GM19463 (cell line): ENCODE measurements at regions not wholly inside any gene's neighbourhood (a gene's known extent, or its start where the extent isn't known, plus 50 kb on each side); places are given as distances from the start of the nearest gene placed in this dataset.

Source experiments
- ATAC-seq: cut with Tn5 transposase; IDR thresholded peaks from one replicate; pipeline ENCODE4 v1.9.1; 2021; ENCODE audit warnings: mild to moderate bottlenecking, moderate library complexity; ENCODE audit not compliant: unreplicated experiment

DNA sequence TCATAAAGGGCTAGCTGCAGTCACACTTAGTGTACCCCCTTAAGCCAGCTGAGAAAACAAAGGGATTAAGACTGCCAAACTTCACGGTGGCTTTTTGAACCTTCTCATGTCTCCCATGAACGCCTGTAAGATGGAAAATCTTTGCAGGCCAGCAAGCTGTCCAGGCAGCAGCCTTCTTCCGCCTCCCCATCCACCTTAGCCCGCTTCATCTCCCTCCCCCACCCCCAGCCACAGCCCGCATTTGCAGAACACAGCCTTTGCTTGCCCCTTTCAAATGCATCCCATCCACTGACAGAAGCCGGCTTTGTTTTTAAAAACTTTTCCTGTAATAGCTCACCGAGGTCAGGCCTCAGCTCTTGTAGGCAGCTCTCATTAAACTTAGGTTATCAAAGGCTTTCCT, 113.8 kb upstream of the FAM9B start:
- no peak for ATAC-seq

DNA sequence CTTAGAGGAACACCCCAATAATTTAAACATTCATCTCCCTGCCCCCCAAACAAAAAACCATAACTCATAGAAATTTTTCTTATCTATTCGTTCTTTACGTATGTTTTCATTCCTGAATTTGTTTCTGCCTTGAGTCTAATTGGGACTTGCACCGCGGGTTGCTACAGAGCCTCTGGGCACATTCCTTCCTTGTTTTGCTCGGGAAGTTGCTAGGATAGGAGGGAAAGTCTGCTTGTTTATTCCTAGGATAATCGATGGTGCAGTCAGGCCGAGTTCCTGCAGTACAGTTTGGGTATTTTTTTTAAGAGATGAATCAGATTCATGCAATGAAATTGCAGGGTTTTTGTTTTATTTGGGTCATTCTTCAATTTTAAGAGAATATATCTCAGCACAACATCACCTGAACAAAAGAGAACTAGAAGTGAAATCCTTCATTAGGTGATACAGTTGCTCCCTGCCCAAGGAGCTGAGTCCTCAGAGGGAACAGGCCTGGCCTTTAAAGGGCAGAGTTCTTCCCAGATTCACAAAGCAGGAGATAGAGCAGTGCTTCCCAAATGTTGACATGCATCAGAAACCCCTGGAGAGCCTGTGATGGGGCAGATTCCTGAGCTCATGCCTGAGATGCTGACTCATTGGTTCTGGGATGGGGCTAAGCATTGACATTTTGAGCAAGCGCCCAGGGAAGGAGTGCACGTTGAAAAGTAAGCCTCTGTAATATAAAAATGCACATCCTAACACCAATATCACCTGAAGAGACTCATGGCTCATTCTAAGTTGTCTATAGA, 114.9 kb upstream of the FAM9B start:
- ATAC-seq, result no peak

DNA sequence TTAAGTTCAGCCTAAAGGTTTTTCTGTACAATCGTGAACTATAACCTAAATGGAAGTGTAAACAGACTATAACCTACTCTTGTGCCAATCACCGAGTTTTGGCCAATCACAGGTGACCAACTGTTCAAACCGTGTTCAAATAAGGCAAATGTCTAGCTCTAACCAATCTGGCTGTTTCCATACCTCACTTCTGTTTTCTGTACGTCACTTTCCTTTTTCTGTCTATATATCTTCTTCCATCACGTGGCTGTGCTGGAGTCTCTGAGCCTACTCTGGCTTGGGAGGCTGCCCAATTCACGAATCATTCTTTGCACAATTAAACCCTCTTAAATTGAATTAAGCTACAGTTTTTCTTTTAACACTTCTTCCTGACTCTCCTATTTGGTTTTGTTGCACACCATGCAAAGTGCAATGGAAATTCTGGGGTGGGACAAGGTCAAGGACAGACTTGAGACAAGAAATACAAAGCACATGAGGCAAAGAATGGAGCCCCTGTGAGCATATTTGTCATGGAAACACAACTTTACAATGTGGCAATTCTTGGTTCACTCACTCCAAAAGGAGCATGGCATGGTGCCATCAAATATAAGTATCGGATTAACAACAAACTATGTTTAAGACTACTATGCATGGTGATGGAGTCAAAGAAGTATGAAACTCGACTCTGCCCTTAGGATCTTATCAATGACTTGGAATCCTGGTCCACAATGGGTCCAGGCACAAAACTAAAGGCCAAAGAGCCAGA, 115.7 kb upstream of the FAM9B start:
- no peak for ATAC-seq

DNA sequence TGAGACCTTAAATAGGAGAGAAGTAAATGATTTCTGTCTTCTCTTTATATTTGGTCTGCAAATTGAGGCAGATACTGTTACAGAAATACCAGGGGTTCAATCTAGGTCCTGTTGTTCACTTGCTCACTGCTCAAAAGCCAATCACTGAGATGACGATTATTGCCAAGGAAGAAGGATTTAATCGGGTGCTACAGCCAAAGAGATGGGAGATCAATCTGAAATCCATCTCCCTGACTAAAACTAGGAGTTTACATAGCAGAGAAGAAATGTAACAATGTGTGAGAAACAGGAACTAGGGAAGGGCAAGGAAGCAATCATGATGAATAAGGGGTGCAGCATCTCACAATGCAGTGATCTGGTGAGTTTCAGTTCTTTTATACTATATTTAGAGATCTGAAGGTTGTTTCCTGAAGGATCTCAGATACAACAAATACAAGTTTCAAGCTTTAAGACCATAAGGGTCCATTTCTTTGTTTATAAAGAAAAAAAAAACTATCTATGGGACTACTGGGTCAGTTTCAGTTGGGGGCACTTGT, 117.9 kb upstream of the FAM9B start:
- ATAC-seq, result no peak

DNA sequence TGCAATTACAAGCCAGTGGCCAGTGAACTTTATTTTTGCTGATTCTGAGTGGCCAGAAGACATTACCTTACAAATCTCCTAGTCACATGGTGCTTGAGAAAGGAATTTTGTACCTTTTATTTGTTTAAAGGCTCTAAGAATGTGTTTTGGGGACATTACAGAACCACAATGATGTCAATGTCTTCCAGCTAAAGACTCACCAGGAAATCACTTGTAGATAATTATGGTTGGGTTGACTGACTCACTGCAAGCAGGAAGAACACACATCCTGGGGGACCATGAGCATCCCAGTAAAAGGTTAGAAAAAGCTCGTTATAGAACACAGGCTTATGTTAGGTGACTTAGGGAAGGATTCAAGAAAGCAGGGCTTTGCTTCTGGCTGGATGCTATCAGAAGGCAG, 119.4 kb upstream of the FAM9B start:
- ATAC-seq, result no peak

DNA sequence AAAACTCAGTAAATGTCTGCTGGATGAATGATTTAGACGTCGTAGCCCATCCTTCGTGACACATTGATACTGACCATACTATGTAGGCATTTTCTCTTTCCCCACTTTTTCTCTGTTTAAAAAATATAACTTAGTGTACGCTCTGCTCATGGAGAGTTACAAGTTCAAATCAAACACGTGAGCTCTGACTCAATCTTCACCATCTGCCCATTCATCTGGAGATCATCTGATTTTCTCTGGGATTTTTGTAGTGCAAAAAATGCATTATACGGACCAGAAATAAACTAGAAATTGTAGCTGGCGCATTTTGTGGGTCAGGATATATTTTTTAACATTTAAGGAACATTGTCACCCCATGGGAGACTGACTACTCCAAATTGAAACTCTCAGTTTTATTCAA, 124.7 kb upstream of the FAM9B start:
- ATAC-seq, result no peak

DNA sequence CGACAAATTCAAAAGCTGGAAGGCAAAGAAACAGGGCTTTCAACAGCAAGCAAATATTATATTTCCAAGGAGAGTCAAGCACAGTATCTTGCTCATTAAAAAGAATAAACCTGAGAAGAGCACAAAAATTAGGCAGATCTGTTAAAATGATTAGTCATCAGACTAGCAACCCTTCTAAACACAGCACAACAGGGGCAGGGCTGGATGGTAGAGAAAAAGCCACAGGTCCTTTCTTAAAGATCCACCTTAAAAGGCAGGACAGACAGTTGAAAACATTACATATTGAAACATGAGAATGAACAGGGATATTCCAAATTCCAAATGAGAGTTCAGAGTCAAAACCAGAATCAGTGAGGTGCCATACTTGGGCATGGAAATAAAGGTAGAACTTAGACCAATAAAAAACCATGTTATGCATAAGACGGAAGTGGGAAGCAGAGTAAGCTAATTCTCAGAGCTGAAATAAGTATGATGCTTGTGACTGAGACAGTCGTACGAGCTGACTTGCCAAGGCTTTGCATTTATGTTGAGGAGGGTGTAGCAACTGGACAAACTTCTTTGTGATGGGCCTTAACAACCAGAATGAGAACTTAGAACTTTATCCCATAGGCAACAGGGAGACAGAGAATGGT, 126.9 kb upstream of the FAM9B start:
- no peak for ATAC-seq

DNA sequence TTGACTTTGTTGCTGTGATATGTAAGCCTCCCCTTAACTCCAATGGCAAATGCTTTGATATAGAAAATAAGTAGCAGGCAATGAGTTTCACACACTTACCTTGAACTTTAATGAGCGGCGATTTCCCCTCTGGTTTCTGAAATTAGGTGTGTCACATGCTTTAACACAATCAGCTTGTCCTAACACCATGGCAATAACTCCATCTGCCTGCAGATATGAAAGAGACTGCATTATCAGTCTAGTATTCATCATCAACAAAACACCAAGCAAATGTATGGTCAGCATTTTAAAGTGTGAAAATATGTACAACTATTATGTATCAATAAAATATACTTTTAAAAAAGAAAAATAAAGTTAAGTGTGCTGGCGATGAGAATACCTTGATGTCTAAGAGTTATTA, 128.8 kb upstream of the FAM9B start:
- no peak for ATAC-seq

DNA sequence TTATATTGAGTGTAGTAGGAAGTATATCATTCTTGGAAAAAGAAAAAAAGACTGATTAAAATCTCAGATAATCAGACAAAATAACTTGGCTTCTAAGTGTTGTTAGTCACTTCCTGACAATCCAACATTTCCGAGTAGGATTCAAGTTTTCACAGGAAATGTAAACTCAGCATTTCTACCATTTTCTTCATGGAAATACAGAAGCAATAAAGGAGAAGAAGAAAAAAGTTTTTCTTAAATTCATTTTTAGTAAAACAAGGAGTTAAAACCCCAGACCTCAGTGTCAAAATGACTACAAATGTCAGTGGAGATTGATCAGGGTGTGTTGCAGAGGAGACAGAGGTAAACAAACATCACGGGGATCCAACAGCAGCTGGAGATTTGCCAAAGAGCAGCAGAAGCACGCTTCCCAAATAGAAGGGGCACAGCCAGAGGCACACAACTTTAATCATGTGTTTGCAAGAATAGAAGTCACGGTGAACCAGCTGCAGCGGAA, 129.3 kb upstream of the FAM9B start:
- no peak for ATAC-seq

DNA sequence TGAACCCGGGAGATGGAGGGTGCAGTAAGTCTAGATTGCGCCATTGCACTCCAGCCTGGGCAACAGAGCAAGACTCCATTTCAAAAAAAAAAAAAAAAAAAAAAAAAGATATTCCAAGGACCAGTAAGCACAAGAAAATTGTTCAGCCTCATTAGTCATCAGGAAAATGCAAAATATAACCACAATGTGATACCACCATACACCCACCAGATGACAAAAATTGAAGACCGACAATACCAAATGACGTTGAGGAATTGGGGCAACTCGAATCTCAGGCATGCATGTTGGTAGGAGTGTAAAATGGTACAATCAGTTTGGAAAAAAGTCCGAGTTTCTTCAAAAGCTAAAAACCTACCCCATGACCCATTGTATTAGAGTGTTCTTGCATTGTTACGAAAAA, 130.2 kb upstream of the FAM9B start:
- no peak for ATAC-seq

DNA sequence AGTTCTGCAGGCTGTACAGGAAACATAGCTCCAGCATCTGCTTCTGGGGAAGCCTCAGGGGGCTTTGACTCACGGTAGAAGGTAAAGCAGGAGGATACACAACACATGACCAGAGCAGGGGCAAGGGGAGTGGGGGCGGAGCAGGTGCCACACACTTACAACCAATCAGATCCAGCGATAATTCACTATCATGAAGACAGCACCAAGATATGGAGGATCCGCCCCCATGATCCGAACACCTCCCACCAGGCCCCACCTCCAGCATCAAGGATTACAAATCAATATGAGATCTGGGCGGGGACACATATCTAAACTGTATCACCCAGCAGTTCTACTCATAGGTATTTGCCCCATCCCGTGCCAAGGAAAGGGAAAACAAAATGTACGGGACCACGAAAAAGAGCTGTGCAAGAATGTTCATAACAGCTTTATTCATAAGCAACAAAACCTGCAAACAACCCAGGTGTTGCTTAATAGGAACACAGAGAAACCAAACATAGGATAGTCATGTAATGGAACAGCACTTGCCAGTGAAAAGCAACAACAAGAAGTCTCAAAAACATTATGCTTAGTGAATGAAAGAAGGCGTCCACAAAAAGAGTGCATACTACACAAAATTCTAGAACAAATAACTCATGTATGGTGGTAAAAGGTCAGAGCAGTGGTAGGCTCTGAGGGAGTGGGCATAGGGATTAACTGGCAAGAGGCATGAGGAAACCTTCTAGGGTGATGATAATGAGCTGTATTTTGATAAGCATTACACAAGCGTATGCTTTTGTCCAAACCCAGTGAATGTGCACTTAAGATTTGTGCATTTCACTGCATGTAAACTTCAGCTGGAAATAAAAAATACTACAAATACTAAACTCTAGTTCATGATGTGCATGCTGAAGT, 130.9 kb upstream of the FAM9B start:
- no peak for ATAC-seq

DNA sequence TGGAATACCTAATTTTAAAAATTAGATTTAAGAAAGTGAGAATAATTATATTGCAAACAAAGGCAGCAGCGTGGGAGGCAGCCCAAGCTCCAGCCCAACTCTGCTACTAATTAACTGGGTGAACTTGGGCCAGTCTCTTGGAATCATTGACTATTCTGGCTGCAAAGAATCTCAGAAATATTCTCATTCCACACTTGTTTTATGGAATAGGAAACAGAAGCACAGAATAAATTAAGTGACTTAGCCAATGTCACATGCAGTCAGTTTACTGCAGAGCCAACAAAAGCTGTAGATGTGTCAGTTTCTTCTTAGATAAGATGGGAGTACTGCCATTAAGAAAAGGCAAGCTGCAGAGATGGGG, 132.6 kb upstream of the FAM9B start:
- no peak for ATAC-seq

DNA sequence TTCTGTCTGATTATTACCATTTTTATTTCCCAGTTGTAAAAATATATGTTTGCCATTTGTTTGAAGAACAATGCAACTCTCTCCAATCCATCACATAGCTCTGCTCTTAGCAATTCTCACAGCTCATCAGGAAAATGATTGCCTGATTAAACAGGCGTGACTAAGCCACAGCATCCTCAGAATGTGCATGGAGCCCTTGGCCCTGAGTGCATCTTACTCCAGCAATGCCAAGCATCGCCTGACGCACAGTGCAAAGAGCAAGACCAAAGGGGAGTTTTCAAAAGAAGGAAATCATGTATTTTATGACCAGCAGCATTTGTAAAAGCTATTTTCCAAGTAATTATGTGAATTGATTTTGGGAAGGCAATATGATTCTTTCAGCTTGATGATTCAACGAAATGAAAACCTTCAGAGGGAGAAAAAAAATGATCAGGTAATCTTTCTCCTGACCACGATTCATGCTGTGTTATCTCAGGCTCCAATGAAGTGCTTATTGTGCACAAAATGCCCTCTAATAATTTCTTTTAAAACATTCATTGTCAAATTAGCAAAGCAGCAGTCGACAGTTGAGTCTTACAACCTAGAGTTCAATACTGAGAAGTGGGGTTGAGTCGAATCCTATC, 138.0 kb upstream of the FAM9B start:
- ATAC-seq, result no peak

DNA sequence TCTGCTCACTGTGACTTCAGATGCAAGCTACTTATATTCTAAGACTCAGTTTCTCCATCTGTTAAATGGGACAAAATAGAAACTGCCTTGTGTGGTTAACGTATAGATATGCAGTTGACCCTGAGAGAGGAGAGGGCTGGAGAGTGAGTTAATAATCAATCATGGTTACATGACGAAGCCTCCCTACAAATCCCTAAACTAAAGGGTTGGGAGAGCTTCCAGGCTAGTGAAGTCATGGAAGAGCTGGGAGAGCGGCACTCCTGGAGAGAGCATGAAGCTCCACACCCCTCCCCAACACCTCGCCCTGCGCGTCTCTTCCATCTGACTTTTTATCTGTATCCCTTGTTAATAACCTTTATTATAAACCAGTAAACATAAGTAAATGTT, 138.5 kb upstream of the FAM9B start:
- no peak for ATAC-seq

DNA sequence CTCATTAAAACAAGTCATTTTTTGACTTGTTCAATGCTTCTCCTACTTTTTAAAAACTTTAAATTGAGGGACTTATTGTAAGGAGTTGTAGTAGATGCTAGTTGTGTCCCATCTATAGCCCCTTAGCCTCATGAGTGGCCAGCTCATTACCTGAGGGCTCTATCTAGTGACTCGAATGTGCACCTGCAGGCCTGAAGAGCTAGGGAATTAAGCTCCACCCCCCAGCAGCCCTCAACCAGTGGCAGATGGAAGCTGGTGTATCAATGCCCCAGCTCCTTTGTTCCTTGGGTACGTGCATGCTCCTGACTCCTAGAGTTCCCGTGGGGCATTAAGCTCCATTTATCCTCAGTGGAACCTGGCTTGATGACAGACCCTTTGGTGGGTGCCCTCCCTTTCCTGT, 146.7 kb upstream of the FAM9B start:
- ATAC-seq, result no peak

DNA sequence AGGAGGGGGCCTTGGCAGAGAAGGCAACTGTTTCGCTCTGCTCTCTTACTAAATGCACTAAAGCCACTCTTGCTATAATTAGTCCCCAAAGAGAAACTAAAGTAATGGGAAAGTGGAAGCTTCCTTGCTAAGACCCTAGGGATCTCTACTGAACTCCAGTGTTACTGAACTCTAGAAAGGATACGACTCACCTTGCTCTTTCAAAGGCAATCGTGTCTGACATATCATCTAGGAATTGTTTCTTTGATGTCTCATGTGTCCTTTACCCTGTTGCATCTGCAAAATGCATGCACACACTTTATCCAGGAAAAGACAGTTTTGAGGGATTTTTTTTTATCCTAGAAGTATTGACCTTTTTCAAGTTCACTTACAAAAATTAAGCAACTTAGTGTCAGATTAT, 148.1 kb upstream of the FAM9B start:
- no peak for ATAC-seq

DNA sequence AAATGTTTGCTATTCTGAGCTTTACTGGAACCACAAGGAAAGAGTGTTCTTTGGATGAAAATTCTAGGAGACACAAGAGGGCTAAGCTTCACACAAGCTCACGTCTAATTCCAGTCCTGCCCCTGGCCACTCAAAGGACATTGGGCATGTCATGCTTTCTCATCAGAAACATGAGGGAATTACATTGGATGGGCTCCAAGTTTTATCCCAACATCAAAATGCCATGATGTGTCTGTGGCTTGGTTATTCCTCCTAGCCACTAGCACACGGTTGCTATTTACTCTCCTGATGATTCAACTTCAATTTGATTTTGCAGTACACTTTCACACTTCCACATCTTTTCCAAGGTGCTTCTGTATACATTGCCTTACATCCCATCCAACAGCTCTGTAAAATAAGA, 149.6 kb upstream of the FAM9B start:
- no peak for ATAC-seq

DNA sequence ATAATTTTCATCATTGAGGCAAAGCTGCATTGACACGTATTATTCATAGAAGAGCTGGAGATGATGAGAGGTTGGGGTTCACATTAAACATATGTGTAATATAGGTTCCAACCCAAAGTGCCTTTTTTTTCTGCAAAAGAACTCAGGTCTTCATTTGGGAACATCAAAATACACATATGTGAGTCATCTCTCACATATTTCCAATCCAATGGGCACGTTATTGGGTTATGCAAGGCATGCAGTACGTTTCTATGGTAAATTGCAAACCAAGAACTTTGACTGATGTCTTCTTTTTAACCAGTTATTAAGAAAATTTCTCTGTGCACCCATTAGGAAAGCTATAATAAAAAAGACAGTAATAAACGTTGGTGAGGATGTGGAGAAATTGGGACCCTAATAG, 150.3 kb upstream of the FAM9B start:
- no peak for ATAC-seq

DNA sequence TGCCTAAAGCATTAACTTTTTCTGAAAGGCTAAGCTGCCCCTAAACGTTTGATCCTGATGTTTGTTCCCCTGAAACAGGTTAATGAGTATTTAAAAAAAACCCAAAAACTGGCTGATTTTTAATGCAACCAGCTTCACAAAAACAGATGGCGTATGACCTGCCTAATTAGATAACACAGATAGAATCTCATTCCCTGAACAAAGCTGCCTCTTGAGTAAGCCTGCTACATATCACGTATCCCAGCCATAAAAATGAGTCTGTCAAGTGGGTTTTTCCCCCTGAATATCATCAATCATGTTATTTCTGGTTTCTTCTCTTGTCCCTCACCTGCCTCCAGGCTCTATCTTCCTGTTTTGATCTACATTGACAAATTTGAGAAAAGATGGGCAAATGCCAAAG, 154.2 kb upstream of the FAM9B start:
- ATAC-seq, result no peak

DNA sequence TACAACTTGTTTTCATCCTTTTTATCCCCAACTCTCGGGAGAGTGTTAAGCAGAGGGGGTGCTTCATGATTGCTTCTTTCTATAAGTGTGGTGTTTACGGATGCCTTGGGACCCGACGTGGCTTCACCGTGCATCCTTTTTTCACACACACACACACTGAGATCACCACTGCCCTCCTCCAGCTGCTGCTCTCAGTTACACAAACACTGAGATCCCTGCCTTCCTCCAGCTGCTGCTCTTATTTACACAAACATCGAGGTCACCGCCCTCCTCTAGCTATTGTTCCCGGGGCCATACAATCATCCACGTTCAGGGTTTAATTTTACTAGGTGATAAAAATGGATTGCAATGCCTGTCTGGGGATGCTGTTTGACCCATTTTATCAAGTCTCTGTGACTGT, 155.4 kb upstream of the FAM9B start:
- no peak for ATAC-seq
